ENCODE measurements at regions not wholly inside any gene's neighbourhood (a gene's known extent, or its start where the extent isn't known, plus 50 kb on each side); places are given as distances from the start of the nearest gene placed in this dataset.
A peak's percentile ranks its signal among the peaks of the same experiment; 100 is the strongest.

GRCh38 chr2:150211164-150211631 lies 276.3 kb downstream of the RND3 start:
- H3K9ac ChIP-seq (ENCODE audit: low read length) = no peak overlapping the region
- no peaks in the 10 kb centered on the region for H4K20me1 ChIP-seq (ENCODE audit: low read length)
- no peak overlapping the region for H3K4me2 ChIP-seq (ENCODE audit: low read length)
- TF ChIP-seq CTCF (conservative IDR thresholded peaks at IDR 0.05; ENCODE audit: low read depth, low read length) (no peak), EZH2 (IDR thresholded peaks at IDR 0.05; ENCODE audit: low read length, unreplicated experiment) (no peak), EZH2phosphoT487 (IDR thresholded peaks at IDR 0.05; ENCODE audit: borderline replicate concordance, low read length) (no peak)
- no peaks in the 10 kb centered on the region for H3K36me3 ChIP-seq (ENCODE audit: low read depth, low read length)
- CTCF ChIA-PET = no interaction called here
- DNase-seq (peak; percentile 7), ATAC-seq (no peak)
- H3K27me3 ChIP-seq (ENCODE audit: low read length) = no peaks in the 10 kb centered on the region
- H3K79me2 ChIP-seq (ENCODE audit: low read length) = no peaks in the 10 kb centered on the region
- H3F3A ChIP-seq (ENCODE audit: low read length, unreplicated experiment) = no peaks in the 10 kb centered on the region
- H3K4me1 ChIP-seq (ENCODE audit: insufficient read depth, low read length) = peaks cover 10% of the 10 kb centered on the region; the same call in 1 of the 2 replicates
- H3K9me2 ChIP-seq (replicated peaks; ENCODE audit: low read length) = no peaks in the 10 kb centered on the region
- intact Hi-C loops (cut with micrococcal nuclease) = no loop called here
- no peak overlapping the region for H3K27ac ChIP-seq (ENCODE audit: low read length)
- POLR2A ChIA-PET (ENCODE audit: unreplicated experiment) = no interaction called here
- H3K9me3 ChIP-seq (ENCODE audit: low read length) = no peaks in the 10 kb centered on the region
- H2AFZ ChIP-seq (ENCODE audit: low read length) = no peak overlapping the region
- BruUV-seq (replicated peaks) = no TSS peak
- no peak overlapping the region for H3K4me3 ChIP-seq (ENCODE audit: low read length)

GRCh38 chr2:150209746-150210145 lies 277.7 kb downstream of the RND3 start:
- Histone ChIP-seq H3K4me3 (ENCODE audit: low read length) (no peak overlapping the region), H3K79me2 (ENCODE audit: low read length) (no peaks in the 10 kb centered on the region), H3K9me3 (ENCODE audit: low read length) (no peaks in the 10 kb centered on the region), H3K9ac (ENCODE audit: low read length) (no peak overlapping the region), H3K4me1 (ENCODE audit: insufficient read depth, low read length) (peaks cover 9% of the 10 kb centered on the region; the same call in 1 of the 2 replicates), H3K27ac (ENCODE audit: low read length) (no peak overlapping the region), H2AFZ (ENCODE audit: low read length) (0 out of 2 replicates have a peak overlapping the region, but pooled peaks have one; percentile 13), H3F3A (ENCODE audit: low read length, unreplicated experiment) (no peaks in the 10 kb centered on the region), H3K4me2 (ENCODE audit: low read length) (no peak overlapping the region), H3K36me3 (ENCODE audit: low read depth, low read length) (no peaks in the 10 kb centered on the region), H3K27me3 (ENCODE audit: low read length) (no peaks in the 10 kb centered on the region), H3K9me2 (replicated peaks; ENCODE audit: low read length) (no peaks in the 10 kb centered on the region), H4K20me1 (ENCODE audit: low read length) (no peaks in the 10 kb centered on the region)
- DNase-seq (no peak), ATAC-seq (no peak)
- POLR2A ChIA-PET (ENCODE audit: unreplicated experiment) = no interaction called here
- intact Hi-C loops (cut with micrococcal nuclease) = no loop called here
- TF ChIP-seq CTCF (conservative IDR thresholded peaks at IDR 0.05; ENCODE audit: low read depth, low read length) (no peak), EZH2phosphoT487 (IDR thresholded peaks at IDR 0.05; ENCODE audit: borderline replicate concordance, low read length) (no peak), EZH2 (IDR thresholded peaks at IDR 0.05; ENCODE audit: low read length, unreplicated experiment) (no peak)
- no TSS peak for BruUV-seq (replicated peaks)
- CTCF ChIA-PET = no interaction called here

GRCh38 chr2:150208689-150209088 lies 278.8 kb downstream of the RND3 start:
- CTCF ChIA-PET = no interaction called here
- H3K9me3 ChIP-seq (ENCODE audit: low read length) = no peaks in the 10 kb centered on the region

More at GRCh38 chr2:150208689-150209088, 278.8 kb downstream of the RND3 start:
- no peaks in the 10 kb centered on the region for H3K27me3 ChIP-seq (ENCODE audit: low read length)
- POLR2A ChIA-PET (ENCODE audit: unreplicated experiment) = interaction anchor here (0.6 kb wide), 1 partner anchor 20 kb away, joined by 3 read pairs; no protein-coding TSS in a partner anchor
- H3K9ac ChIP-seq (ENCODE audit: low read length) = no peak overlapping the region
- no peaks in the 10 kb centered on the region for H3K79me2 ChIP-seq (ENCODE audit: low read length)
- intact Hi-C loops (cut with micrococcal nuclease) = no loop called here
- no peaks in the 10 kb centered on the region for H4K20me1 ChIP-seq (ENCODE audit: low read length)
- BruUV-seq (replicated peaks) = no TSS peak
- no peak overlapping the region for H3K4me2 ChIP-seq (ENCODE audit: low read length)
- TF ChIP-seq EZH2 (IDR thresholded peaks at IDR 0.05; ENCODE audit: low read length, unreplicated experiment) (no peak), EZH2phosphoT487 (IDR thresholded peaks at IDR 0.05; ENCODE audit: borderline replicate concordance, low read length) (no peak), CTCF (conservative IDR thresholded peaks at IDR 0.05; ENCODE audit: low read depth, low read length) (no peak)
- H3K9me2 ChIP-seq (replicated peaks; ENCODE audit: low read length) = no peaks in the 10 kb centered on the region
- H3K4me3 ChIP-seq (ENCODE audit: low read length) = no peak overlapping the region
- no peak overlapping the region for H3K27ac ChIP-seq (ENCODE audit: low read length)
- DNase-seq = no peak
- H3K36me3 ChIP-seq (ENCODE audit: low read depth, low read length) = no peaks in the 10 kb centered on the region
- ATAC-seq = no peak
- H3K4me1 ChIP-seq (ENCODE audit: insufficient read depth, low read length) = peaks cover 4% of the 10 kb centered on the region; the same call in 1 of the 2 replicates
- no peak overlapping the region for H2AFZ ChIP-seq (ENCODE audit: low read length)
- H3F3A ChIP-seq (ENCODE audit: low read length, unreplicated experiment) = no peaks in the 10 kb centered on the region

Measured in PC-3 (cell line).